H1 (cell line): ENCODE measurements at regions not wholly inside any gene's neighbourhood (a gene's known extent, or its start where the extent isn't known, plus 50 kb on each side); places are given as distances from the start of the nearest gene placed in this dataset.

Source experiments
- HDAC6 ChIP-seq: IDR thresholded peaks from one replicate; pipeline ENCODE4 v1.7.1; 2012; ENCODE audit warnings: low read depth, mild to moderate bottlenecking, inconsistent platforms, low read length, moderate library complexity
- POLR2A ChIP-seq, 2 experiments: IDR thresholded peaks; 1 replicate in 1 of 2; 2 replicates in 1 of 2; pipeline ENCODE4 v1.6.1; 2011; ENCODE audit warnings: low read depth in 2 of 2, low read length in 2 of 2, mild to moderate bottlenecking in 2 of 2; ENCODE audit errors: control extremely low read depth in 1 of 2
- SP2 ChIP-seq: IDR thresholded peaks from 2 replicates; pipeline ENCODE4 v1.6.1; 2012; ENCODE audit warnings: mild to moderate bottlenecking, low read length, inconsistent platforms
- TF ChIP-seq, protein P1 (sequence below), 3 experiments: IDR thresholded peaks; 1 replicate in 2 of 3; 2 replicates in 1 of 3; pipeline versions ENCODE4 v1.5.1 to v1.6.1; 2011; ENCODE audit warnings: low read length in 3 of 3, mild to moderate bottlenecking in 3 of 3, inconsistent platforms in 2 of 3, low read depth in 1 of 3, moderate library complexity in 1 of 3; ENCODE audit not compliant: insufficient read depth in 1 of 3; ENCODE audit errors: control extremely low read depth in 1 of 3

DNA sequence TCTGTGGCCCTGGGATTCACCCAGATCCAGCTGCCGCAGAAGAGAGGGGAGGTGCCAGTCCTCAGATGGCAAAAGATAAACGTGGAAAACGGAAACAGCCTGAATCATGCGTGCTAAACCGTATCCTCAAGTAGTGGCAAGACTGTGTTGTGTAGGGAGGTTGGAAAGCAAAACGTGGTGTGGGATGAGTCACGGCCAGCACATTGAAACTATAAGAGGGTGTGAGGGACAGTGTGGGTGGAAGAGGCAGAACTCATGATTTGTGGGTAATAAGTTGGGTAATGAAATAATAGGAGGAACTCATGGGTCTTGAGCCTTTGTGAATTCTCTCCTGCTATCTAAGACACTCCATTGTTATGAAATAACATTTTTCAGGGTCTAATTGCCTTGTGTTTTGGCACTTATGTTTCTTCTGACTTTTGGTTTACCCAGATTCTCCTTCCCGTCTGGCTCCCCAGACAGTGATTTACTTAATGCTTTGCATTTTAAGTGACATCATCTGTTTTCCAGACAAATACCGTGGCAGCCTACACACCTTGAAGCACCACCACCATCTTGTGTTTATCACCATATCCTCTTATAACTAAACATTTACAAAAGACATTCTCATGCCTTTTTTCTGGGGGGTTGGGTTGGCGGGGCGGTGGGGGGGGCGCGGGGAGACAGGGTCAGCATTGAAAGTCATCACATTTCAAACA is 62.3 kb upstream of the PTCSC3 start:
- TF ChIP-seq HDAC6 (no peak), POLR2A (IDR thresholded peaks at IDR 0.05; ENCODE audit: control extremely low read depth in 1 of 2, low read depth in 2 of 2, low read length in 2 of 2) (no peak), SP2 (no peak)
- TF ChIP-seq, protein P1, sequence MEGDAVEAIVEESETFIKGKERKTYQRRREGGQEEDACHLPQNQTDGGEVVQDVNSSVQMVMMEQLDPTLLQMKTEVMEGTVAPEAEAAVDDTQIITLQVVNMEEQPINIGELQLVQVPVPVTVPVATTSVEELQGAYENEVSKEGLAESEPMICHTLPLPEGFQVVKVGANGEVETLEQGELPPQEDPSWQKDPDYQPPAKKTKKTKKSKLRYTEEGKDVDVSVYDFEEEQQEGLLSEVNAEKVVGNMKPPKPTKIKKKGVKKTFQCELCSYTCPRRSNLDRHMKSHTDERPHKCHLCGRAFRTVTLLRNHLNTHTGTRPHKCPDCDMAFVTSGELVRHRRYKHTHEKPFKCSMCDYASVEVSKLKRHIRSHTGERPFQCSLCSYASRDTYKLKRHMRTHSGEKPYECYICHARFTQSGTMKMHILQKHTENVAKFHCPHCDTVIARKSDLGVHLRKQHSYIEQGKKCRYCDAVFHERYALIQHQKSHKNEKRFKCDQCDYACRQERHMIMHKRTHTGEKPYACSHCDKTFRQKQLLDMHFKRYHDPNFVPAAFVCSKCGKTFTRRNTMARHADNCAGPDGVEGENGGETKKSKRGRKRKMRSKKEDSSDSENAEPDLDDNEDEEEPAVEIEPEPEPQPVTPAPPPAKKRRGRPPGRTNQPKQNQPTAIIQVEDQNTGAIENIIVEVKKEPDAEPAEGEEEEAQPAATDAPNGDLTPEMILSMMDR (IDR thresholded peaks at IDR 0.05; ENCODE audit: control extremely low read depth in 1 of 3, insufficient read depth in 1 of 3, low read depth in 1 of 3, low read length in 3 of 3), result no peak
